ENCODE measurements at regions not wholly inside any gene's neighbourhood (a gene's known extent, or its start where the extent isn't known, plus 50 kb on each side); places are given as distances from the start of the nearest gene placed in this dataset.

DNA sequence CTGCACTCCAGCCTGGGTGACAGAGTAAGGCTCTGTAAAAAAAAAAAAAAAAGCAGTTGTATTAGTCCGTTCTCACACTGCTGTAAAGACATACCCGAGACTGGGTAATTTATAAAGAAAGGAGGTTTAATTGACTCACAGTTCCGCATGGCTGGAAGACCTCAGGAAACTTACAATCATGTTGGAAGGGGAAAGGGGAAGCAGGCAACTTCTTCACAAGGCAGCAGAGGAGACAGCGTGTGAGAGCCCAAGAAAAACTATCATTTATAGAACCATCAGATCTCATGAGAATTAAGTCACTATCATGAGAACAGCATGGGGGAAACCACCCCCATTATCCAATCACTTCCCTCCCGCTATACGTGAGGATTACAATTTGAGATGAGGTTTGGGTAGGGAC is 151.7 kb upstream of the NR5A2 start:
- H3K36me3 Mint-ChIP-seq (ENCODE audit: low read depth), result no peaks in the 10 kb centered on the region
- POLR2A ChIA-PET, result no interaction called here
- H3K4me1 Mint-ChIP-seq (ENCODE audit: low read depth), result no peaks in the 10 kb centered on the region
- no peak overlapping the region for H3K4me3 Mint-ChIP-seq
- ATAC-seq (no peak), DNase-seq (no peak)
- TF ChIP-seq, protein P1, sequence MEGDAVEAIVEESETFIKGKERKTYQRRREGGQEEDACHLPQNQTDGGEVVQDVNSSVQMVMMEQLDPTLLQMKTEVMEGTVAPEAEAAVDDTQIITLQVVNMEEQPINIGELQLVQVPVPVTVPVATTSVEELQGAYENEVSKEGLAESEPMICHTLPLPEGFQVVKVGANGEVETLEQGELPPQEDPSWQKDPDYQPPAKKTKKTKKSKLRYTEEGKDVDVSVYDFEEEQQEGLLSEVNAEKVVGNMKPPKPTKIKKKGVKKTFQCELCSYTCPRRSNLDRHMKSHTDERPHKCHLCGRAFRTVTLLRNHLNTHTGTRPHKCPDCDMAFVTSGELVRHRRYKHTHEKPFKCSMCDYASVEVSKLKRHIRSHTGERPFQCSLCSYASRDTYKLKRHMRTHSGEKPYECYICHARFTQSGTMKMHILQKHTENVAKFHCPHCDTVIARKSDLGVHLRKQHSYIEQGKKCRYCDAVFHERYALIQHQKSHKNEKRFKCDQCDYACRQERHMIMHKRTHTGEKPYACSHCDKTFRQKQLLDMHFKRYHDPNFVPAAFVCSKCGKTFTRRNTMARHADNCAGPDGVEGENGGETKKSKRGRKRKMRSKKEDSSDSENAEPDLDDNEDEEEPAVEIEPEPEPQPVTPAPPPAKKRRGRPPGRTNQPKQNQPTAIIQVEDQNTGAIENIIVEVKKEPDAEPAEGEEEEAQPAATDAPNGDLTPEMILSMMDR (IDR thresholded peaks at IDR 0.05), result no peak
- intact Hi-C loops (cut with micrococcal nuclease), result no loop called here
- H3K9me3 Mint-ChIP-seq, result peaks cover 2% of the 10 kb centered on the region
- CTCF ChIA-PET, result no interaction called here
- peaks cover 9% of the 10 kb centered on the region for H3K27me3 Mint-ChIP-seq
- H3K27ac Mint-ChIP-seq, result no peak overlapping the region

DNA sequence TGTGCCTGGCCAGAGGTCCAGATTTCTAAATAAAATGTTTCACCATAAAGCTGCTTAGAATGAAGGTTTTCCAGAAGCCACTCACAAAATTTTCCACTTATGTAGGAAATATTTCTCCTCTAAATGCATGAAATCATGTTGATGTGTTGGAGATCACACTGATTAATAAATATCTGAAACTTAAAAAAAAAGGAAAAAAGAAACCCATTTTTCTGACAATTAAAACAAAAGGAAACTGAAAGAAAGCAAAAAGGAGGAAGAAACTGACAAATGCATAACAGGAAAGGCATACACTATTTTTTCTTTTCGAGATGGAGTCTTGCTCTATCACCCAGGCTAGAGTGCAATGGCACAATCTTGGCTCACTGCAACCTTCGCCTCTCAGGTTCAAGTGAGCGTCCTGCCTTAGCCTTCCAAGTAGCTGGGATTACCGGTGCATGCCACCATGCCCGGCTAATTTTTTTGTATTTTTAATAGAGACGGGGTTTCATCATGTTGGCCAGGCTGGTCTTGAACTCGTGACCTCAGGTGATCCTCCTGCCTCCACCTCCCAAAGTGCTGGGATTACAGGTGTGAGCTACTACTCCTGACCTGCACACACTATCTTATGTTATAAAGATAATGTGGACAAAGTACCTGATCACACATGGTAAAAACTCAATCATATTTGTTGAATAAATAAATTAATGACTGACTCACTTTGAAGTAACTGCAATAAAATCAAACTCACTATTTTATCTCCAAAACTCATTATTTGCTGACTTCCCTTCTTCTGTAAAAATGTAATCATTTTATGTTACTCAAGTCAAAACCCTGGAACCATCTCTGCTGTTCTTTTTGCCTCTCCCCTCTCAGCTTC is 149.8 kb upstream of the NR5A2 start:
- CTCF ChIA-PET, result no interaction called here

DNA sequence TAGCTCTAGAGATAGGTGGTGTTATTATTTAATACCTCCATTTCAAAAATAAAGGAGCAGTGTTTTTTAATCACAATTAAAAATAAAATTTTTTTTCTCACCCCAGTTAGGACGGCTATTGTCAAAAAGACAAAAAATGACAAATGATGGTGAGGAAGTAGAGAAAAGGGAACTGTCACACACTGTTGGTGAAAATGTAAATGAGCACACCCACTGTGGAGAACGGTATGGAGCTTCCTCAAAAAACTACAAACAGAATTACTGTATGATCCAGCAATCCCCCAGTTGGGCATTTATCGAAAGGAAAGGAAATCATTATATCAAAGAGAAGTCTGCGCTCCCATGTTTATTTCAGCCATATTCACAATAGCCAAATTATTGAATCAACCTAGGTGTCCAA is 148.7 kb upstream of the NR5A2 start:
- POLR2A ChIA-PET, result interaction anchor here (0.6 kb wide), 1 partner anchor 1163 kb away, joined by 3 read pairs; no protein-coding TSS in a partner anchor
- Mint-ChIP-seq H3K27ac (no peak overlapping the region), H3K27me3 (peaks cover 5% of the 10 kb centered on the region), H3K4me3 (no peak overlapping the region), H3K9me3 (peaks cover 2% of the 10 kb centered on the region), H3K4me1 (ENCODE audit: low read depth) (no peaks in the 10 kb centered on the region), H3K36me3 (ENCODE audit: low read depth) (no peaks in the 10 kb centered on the region)
- no peak for ATAC-seq
- CTCF ChIA-PET, result no interaction called here
- DNase-seq, result no peak
- intact Hi-C loops (cut with micrococcal nuclease), result no loop called here
- TF ChIP-seq, protein P1 (IDR thresholded peaks at IDR 0.05), result no peak

More for the DNA sequence above, 149.8 kb upstream of the NR5A2 start:
- DNase-seq (no peak), ATAC-seq (no peak)
- Mint-ChIP-seq H3K4me1 (ENCODE audit: low read depth) (no peaks in the 10 kb centered on the region), H3K36me3 (ENCODE audit: low read depth) (no peaks in the 10 kb centered on the region), H3K9me3 (peaks cover 2% of the 10 kb centered on the region), H3K27me3 (peaks cover 6% of the 10 kb centered on the region), H3K4me3 (no peak overlapping the region), H3K27ac (no peak overlapping the region)
- TF ChIP-seq, protein P1 (IDR thresholded peaks at IDR 0.05), result no peak
- POLR2A ChIA-PET, result no interaction called here
- intact Hi-C loops (cut with micrococcal nuclease), result no loop called here

DNA sequence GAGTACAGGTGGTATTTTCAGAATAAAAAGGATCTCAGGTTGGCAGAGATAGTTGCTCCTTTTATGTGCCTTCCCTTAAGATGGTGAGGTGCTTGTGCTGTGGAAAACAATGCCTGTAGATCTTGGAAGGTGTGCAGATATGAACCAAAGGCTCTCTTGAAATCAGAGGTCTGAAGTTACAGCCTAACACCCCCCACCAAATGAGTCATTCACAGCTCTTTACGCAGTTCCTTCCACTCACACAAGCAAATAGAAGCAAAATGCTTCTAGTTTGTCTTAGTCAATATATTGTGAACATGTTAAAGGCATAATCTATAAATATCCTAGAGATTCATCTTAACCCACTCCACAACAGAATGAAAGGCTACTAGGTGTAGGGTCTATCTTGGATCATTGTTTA is 128.9 kb upstream of the NR5A2 start:
- ChIA-PET POLR2A (interaction anchor here (0.6 kb wide), 1 partner anchor 33 kb away, joined by 3 read pairs; no protein-coding TSS in a partner anchor), CTCF (no interaction called here)
- no peaks in the 10 kb centered on the region for H3K4me1 Mint-ChIP-seq (ENCODE audit: low read depth)
- DNase-seq, result no peak
- H3K4me3 Mint-ChIP-seq, result no peak overlapping the region
- intact Hi-C loops (cut with micrococcal nuclease), result no loop called here
- H3K9me3 Mint-ChIP-seq, result no peaks in the 10 kb centered on the region
- TF ChIP-seq, protein P1 (IDR thresholded peaks at IDR 0.05), result no peak
- H3K27me3 Mint-ChIP-seq, result peaks cover 6% of the 10 kb centered on the region
- H3K27ac Mint-ChIP-seq, result no peak overlapping the region
- H3K36me3 Mint-ChIP-seq (ENCODE audit: low read depth), result no peaks in the 10 kb centered on the region
- ATAC-seq, result no peak

DNA sequence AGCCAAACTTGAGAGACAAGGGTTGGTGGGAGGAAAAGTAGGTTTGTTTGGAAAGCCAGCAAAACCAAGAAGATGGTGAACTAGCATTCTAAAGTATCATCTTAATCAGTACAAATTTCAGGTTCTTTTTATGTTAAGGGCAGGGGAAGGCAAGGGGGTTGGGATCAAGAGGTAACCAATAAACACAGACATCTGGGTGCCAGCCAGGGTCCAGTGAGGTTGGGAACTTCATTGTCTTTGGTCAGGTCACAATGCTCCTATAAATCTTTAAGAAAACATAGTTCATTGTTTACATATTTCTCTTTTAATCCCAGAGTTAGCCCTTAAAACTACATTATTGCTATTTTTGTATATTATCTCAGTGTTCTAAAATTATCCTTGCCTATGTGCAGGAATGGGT is 126.2 kb upstream of the NR5A2 start:
- ATAC-seq, result no peak
- intact Hi-C loops (cut with micrococcal nuclease), result no loop called here

More for the DNA sequence above, 126.2 kb upstream of the NR5A2 start:
- H3K4me3 Mint-ChIP-seq, result no peak overlapping the region
- ChIA-PET CTCF (no interaction called here), POLR2A (no interaction called here)
- peaks cover 2% of the 10 kb centered on the region for H3K9me3 Mint-ChIP-seq
- no peak for DNase-seq
- TF ChIP-seq, protein P1 (IDR thresholded peaks at IDR 0.05), result no peak
- peaks cover 6% of the 10 kb centered on the region for H3K27me3 Mint-ChIP-seq
- H3K27ac Mint-ChIP-seq, result no peak overlapping the region
- no peaks in the 10 kb centered on the region for H3K4me1 Mint-ChIP-seq (ENCODE audit: low read depth)
- H3K36me3 Mint-ChIP-seq (ENCODE audit: low read depth), result no peaks in the 10 kb centered on the region

Data from activated CD8-positive, alpha-beta T cell treated with anti-CD3 and anti-CD28 coated beads for 36 hours (primary cell).